ENCODE measurements at regions not wholly inside any gene's neighbourhood (a gene's known extent, or its start where the extent isn't known, plus 50 kb on each side); places are given as distances from the start of the nearest gene placed in this dataset.
"Not testable (repeated sequence)": the region's sequence is repeated elsewhere in the genome, so short reads cannot be mapped to it uniquely, and the experiment has no call there.

GRCh38 chr2:12628541-12628940, 88.2 kb upstream of the TRIB2 start:
- TF ChIP-seq, protein P1, sequence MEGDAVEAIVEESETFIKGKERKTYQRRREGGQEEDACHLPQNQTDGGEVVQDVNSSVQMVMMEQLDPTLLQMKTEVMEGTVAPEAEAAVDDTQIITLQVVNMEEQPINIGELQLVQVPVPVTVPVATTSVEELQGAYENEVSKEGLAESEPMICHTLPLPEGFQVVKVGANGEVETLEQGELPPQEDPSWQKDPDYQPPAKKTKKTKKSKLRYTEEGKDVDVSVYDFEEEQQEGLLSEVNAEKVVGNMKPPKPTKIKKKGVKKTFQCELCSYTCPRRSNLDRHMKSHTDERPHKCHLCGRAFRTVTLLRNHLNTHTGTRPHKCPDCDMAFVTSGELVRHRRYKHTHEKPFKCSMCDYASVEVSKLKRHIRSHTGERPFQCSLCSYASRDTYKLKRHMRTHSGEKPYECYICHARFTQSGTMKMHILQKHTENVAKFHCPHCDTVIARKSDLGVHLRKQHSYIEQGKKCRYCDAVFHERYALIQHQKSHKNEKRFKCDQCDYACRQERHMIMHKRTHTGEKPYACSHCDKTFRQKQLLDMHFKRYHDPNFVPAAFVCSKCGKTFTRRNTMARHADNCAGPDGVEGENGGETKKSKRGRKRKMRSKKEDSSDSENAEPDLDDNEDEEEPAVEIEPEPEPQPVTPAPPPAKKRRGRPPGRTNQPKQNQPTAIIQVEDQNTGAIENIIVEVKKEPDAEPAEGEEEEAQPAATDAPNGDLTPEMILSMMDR (IDR thresholded peaks at IDR 0.05), result not testable (repeated sequence)
- TF ChIP-seq EZH2, EZH2phosphoT487 (IDR thresholded peaks at IDR 0.05): not testable (repeated sequence)
